ENCODE measurements at regions not wholly inside any gene's neighbourhood (a gene's known extent, or its start where the extent isn't known, plus 50 kb on each side); places are given as distances from the start of the nearest gene placed in this dataset.

- no peak overlapping the region for H3K4me3 Mint-ChIP-seq
- H3K9me3 Mint-ChIP-seq: no peaks in the 10 kb centered on the region
- no peaks in the 10 kb centered on the region for H3K4me1 Mint-ChIP-seq (ENCODE audit: low read depth)
- H3K27me3 Mint-ChIP-seq (ENCODE audit: insufficient read depth): no peaks in the 10 kb centered on the region
- intact Hi-C loops (cut with micrococcal nuclease): no loop called here
- DNase-seq (ENCODE audit: low spot score): no peak
- H3K27ac Mint-ChIP-seq: no peak overlapping the region
- no peaks in the 10 kb centered on the region for H3K36me3 Mint-ChIP-seq (ENCODE audit: low read depth)
Measured at GRCh38 chr2:180722551-180723239, 257.7 kb upstream of the UBE2E3 start.

DNA sequence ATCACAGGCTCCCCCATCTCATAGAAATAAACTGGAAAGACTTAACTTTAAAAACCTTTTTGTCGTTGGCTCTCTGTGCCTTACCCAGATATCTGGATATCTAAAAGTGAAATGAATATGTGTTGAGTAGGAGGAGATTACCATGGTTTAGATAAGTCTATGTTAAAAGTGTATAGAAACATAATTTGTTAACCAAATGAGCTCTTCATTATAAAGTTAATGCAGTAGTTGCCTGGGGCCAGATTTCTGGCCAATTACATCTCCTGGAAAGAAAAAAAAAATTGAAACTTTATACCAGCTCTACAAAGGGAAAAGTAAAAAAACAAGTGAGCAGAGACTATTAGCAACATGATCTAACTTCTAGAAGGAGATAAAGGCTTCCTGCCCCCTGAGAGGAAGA lies 259.6 kb upstream of the UBE2E3 start:
- H3K9me3 Mint-ChIP-seq: no peaks in the 10 kb centered on the region
- H3K4me1 Mint-ChIP-seq (ENCODE audit: low read depth): no peaks in the 10 kb centered on the region
- DNase-seq (ENCODE audit: low spot score): no peak
- no peak overlapping the region for H3K27ac Mint-ChIP-seq
- no peak overlapping the region for H3K4me3 Mint-ChIP-seq
- intact Hi-C loops (cut with micrococcal nuclease): no loop called here
- H3K27me3 Mint-ChIP-seq (ENCODE audit: insufficient read depth): no peaks in the 10 kb centered on the region
- H3K36me3 Mint-ChIP-seq (ENCODE audit: low read depth): no peaks in the 10 kb centered on the region

DNA sequence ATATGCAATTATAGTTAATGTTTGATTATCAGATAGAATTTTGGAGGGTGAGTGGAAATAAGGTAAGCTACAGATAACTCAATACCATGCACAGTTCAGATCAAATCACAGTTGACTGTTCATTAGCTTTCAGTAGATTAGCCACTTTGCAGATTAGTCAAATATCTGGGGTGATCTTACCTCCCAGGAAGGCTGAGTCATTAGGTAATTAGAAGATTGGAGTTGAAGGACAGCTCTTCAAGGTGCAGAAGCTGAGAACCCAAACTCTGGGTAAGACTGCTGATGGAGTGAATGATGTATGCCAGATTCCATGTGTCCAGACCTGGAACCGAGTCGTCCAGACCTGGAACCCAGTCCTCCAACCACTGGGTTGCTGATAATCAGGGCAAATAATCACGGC lies 262.8 kb upstream of the UBE2E3 start:
- DNase-seq (ENCODE audit: low spot score): no peak
- Mint-ChIP-seq H3K27ac (no peak overlapping the region), H3K4me1 (ENCODE audit: low read depth) (no peaks in the 10 kb centered on the region), H3K36me3 (ENCODE audit: low read depth) (no peaks in the 10 kb centered on the region), H3K4me3 (no peak overlapping the region), H3K27me3 (ENCODE audit: insufficient read depth) (no peaks in the 10 kb centered on the region), H3K9me3 (no peaks in the 10 kb centered on the region)
- intact Hi-C loops (cut with micrococcal nuclease): no loop called here

- DNase-seq (ENCODE audit: low spot score): no peak
- Mint-ChIP-seq H3K9me3 (no peaks in the 10 kb centered on the region), H3K4me3 (no peak overlapping the region), H3K27ac (no peak overlapping the region), H3K27me3 (ENCODE audit: insufficient read depth) (no peaks in the 10 kb centered on the region), H3K4me1 (ENCODE audit: low read depth) (no peaks in the 10 kb centered on the region), H3K36me3 (ENCODE audit: low read depth) (no peaks in the 10 kb centered on the region)
- intact Hi-C loops (cut with micrococcal nuclease): no loop called here
Measured at GRCh38 chr2:180716186-180717180, 263.9 kb upstream of the UBE2E3 start.

DNA sequence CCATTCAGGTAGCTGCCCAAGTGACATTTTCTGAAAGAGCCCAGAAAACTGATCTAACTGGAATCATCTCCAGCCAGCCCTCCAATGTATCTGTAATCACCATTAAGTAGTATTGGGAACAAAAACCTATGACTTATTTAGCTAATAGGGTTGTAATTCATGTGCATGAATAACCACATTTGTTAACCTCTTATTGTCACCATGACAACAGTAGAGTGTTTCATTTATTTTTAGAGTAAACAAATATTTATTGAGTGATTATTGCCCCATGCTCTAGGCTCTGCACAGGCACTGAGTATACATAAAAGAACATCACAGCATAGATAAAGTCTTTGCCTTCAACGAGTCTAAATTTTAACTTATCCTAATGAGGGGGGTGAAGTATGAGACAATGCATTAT lies 265.4 kb upstream of the UBE2E3 start:
- no peak overlapping the region for H3K4me3 Mint-ChIP-seq
- no peak overlapping the region for H3K27ac Mint-ChIP-seq
- DNase-seq (ENCODE audit: low spot score): no peak
- H3K4me1 Mint-ChIP-seq (ENCODE audit: low read depth): no peaks in the 10 kb centered on the region
- H3K9me3 Mint-ChIP-seq: no peaks in the 10 kb centered on the region
- intact Hi-C loops (cut with micrococcal nuclease): no loop called here
- H3K27me3 Mint-ChIP-seq (ENCODE audit: insufficient read depth): no peaks in the 10 kb centered on the region
- no peaks in the 10 kb centered on the region for H3K36me3 Mint-ChIP-seq (ENCODE audit: low read depth)

DNA sequence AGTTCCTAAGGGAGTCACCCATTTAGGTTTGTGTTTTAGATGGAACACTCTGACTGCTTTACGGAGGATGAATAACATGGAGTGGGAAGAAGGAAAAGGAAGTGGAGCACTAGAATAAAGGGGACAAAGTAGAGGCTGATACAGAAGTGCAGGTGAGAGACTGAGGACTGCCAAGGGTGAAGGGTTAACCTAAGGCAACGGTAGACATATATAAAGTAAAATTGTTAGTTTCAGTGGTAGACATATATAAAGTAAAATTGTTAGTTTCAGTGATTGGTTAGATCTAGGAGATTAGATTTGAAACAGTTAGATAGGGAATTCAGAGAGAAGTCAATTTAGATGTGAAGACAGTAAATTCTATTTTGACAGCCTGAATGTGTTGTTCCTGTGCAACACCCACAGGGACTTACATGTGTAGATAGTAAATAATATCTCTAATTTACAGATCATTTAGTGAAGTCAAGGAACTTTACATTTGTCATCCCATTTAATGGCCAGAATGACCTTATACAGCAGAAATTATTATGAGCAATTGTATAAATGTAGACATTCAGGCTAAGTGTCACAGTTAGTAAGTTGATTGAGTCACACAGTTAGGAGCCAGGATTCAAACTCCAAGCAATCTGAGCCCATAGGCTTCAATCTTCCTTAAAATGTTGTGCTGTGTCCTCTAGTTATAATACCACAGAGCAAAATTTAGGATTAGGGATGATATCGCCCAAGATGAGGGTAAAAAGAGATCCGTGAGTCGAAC lies 270.8 kb upstream of the UBE2E3 start:
- Mint-ChIP-seq H3K4me1 (ENCODE audit: low read depth) (no peaks in the 10 kb centered on the region), H3K27me3 (ENCODE audit: insufficient read depth) (no peaks in the 10 kb centered on the region), H3K36me3 (ENCODE audit: low read depth) (no peaks in the 10 kb centered on the region), H3K4me3 (no peak overlapping the region), H3K9me3 (no peaks in the 10 kb centered on the region), H3K27ac (no peak overlapping the region)
- intact Hi-C loops (cut with micrococcal nuclease): no loop called here
- DNase-seq (ENCODE audit: low spot score): no peak

DNA sequence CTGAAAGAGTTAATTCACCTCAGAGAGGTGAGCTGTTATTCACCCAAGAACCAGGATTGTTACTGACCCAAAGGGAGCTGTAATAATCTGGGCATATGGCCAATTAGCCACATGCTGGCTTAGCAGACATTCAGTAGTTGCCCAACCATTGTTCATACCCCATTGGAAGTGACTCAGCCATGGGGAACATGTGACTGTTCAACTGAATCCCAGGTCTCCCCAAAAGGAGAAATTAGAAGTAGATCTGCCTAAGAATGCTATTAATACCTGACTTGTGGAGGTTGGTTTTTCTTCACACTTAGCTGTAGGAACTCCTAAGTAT lies 272.6 kb upstream of the UBE2E3 start:
- Mint-ChIP-seq H3K27ac (no peak overlapping the region), H3K27me3 (ENCODE audit: insufficient read depth) (no peaks in the 10 kb centered on the region), H3K4me3 (no peak overlapping the region), H3K36me3 (ENCODE audit: low read depth) (no peaks in the 10 kb centered on the region), H3K9me3 (no peaks in the 10 kb centered on the region), H3K4me1 (ENCODE audit: low read depth) (no peaks in the 10 kb centered on the region)
- DNase-seq (ENCODE audit: low spot score): no peak
- intact Hi-C loops (cut with micrococcal nuclease): no loop called here

DNA sequence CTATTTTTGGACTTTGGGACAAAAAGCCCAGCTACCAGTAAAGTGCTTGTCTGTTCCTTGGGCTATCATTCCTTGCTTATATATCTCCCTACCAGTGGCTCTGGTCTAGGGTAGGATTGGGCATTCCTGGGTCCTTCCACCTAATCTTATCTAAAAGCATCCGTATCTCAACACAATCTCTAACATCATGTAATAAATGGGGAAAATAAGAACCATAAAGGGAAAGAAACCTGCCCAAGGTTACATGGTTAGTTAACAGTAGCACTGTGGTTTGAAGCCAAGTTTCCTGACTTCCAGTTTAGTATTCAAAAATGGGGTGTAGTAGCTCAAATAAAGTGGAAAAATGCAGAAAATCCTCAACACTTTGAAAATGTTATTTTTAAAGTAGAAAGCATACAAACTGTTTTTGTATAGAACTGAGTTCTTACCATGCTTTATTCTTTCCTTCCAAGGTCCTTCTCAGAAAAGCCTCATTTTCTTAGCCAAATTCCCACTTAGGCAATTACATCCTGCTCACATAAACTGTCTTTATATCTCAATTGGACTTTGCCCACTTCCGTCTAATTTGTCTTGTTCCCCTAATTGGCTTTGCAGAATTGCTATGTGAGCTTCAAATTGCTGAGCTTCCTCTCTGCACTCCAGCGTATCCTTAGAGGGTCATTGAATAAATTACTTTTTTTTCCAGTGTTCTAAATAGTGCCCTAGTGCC lies 273.1 kb upstream of the UBE2E3 start:
- Mint-ChIP-seq H3K27ac (no peak overlapping the region), H3K36me3 (ENCODE audit: low read depth) (no peaks in the 10 kb centered on the region), H3K9me3 (no peaks in the 10 kb centered on the region), H3K4me3 (no peak overlapping the region), H3K4me1 (ENCODE audit: low read depth) (no peaks in the 10 kb centered on the region), H3K27me3 (ENCODE audit: insufficient read depth) (no peaks in the 10 kb centered on the region)
- DNase-seq (ENCODE audit: low spot score): no peak
- intact Hi-C loops (cut with micrococcal nuclease): no loop called here

DNA sequence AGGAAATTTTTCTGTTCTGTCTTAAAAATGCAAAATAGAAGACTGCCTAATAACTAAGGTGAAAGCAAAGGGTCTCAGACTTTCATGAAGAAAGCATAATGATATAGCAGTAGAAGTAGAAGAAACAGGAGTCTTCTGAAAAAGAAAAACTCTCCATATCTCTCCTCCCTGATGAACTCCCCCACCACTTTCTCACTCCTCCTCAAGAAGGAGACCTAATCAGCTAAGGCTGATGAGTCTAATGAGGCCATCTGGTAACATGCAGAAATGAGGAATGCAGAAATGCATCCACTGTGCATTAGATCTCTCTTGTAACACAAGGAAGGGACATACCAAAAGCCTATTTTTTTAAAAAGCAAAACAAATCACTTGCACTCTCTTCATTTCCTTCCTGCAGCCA lies 273.7 kb upstream of the UBE2E3 start:
- Mint-ChIP-seq H3K9me3 (no peaks in the 10 kb centered on the region), H3K4me1 (ENCODE audit: low read depth) (no peaks in the 10 kb centered on the region), H3K27me3 (ENCODE audit: insufficient read depth) (no peaks in the 10 kb centered on the region), H3K36me3 (ENCODE audit: low read depth) (no peaks in the 10 kb centered on the region), H3K4me3 (no peak overlapping the region), H3K27ac (no peak overlapping the region)
- intact Hi-C loops (cut with micrococcal nuclease): no loop called here
- DNase-seq (ENCODE audit: low spot score): no peak

DNA sequence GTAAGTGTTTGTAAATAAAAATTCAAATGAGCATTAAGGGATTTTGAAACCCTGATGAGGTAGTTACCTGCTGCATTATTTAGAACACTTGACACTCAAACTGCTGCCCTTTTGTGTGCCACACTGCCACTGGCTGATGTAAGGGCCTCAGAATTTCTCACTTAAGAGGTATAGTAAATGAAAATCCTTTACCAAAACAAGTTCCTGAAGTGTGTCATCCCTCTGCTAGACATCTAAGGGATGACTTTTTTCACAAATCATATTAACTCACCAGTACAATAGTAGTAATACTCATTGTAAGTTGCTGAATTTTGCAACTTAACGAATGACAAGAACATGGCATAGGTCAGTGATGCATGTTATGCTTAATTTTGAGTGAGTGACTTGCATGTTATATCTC lies 274.9 kb upstream of the UBE2E3 start:
- intact Hi-C loops (cut with micrococcal nuclease): no loop called here
- H3K36me3 Mint-ChIP-seq (ENCODE audit: low read depth): no peaks in the 10 kb centered on the region
- no peak overlapping the region for H3K27ac Mint-ChIP-seq
- H3K27me3 Mint-ChIP-seq (ENCODE audit: insufficient read depth): no peaks in the 10 kb centered on the region
- no peak overlapping the region for H3K4me3 Mint-ChIP-seq
- no peak for DNase-seq (ENCODE audit: low spot score)
- H3K4me1 Mint-ChIP-seq (ENCODE audit: low read depth): no peaks in the 10 kb centered on the region
- no peaks in the 10 kb centered on the region for H3K9me3 Mint-ChIP-seq

DNA sequence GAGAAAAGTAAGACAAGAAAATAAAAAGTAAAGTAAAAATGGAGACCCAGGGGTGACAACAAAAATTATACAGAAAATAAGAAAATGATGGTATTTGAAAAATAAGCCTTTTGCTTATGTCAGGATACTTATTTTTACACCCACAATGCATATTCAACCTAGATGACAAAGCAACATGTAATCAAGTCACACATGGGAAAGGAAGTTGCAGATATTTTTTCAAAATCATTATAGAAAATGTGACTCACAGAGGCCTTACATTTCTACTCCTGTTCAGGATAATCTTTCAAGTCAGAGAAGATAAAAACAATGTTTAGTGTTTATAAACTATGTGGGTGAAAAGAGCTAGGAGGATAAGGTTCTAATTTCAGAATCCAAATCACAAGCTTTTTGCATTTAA lies 275.3 kb upstream of the UBE2E3 start:
- no peaks in the 10 kb centered on the region for H3K36me3 Mint-ChIP-seq (ENCODE audit: low read depth)
- H3K4me1 Mint-ChIP-seq (ENCODE audit: low read depth): no peaks in the 10 kb centered on the region
- intact Hi-C loops (cut with micrococcal nuclease): no loop called here

GRCh38 chr2:180699657-180700361 lies 280.6 kb upstream of the UBE2E3 start:
- Mint-ChIP-seq H3K27ac (no peak overlapping the region), H3K36me3 (ENCODE audit: low read depth) (no peaks in the 10 kb centered on the region), H3K27me3 (ENCODE audit: insufficient read depth) (no peaks in the 10 kb centered on the region), H3K4me3 (no peak overlapping the region), H3K4me1 (ENCODE audit: low read depth) (no peaks in the 10 kb centered on the region), H3K9me3 (no peaks in the 10 kb centered on the region)
- no peak for DNase-seq (ENCODE audit: low spot score)
- intact Hi-C loops (cut with micrococcal nuclease): no loop called here

More for the DNA sequence above, 275.3 kb upstream of the UBE2E3 start:
- no peaks in the 10 kb centered on the region for H3K9me3 Mint-ChIP-seq
- H3K27me3 Mint-ChIP-seq (ENCODE audit: insufficient read depth): no peaks in the 10 kb centered on the region
- no peak for DNase-seq (ENCODE audit: low spot score)
- no peak overlapping the region for H3K4me3 Mint-ChIP-seq
- H3K27ac Mint-ChIP-seq: no peak overlapping the region

Measured in activated T-helper 1 cell treated with anti-CD3 and anti-CD28 coated beads, Interleukin-12 subunit alpha, Interleukin-12 subunit beta, Interleukin-2, Interleukin-4 antibody, amounts not matched to agents 30 ng/mL and 10 ng/mL and 1 ng/mL, durations not matched to agents 14 hours and 24 hours and 36 hours (primary cell).